ENCODE measurements at regions not wholly inside any gene's neighbourhood (a gene's known extent, or its start where the extent isn't known, plus 50 kb on each side); places are given as distances from the start of the nearest gene placed in this dataset.

- no peaks in the 10 kb centered on the region for H3K27me3 ChIP-seq (replicated peaks)
- no peak overlapping the region for H3K27ac ChIP-seq
- no peak for TF ChIP-seq CTCF (IDR thresholded peaks at IDR 0.05; ENCODE audit: low read depth, low read length, missing control alignments)
- in situ Hi-C loops (cut with HindIII; ENCODE audit: low pct_ligation_motif_present, low sequenced_read_pairs): no loop called here
- DNase-seq: no peak
- no peaks in the 10 kb centered on the region for H3K36me3 ChIP-seq (replicated peaks)
- no peak overlapping the region for H3K4me3 ChIP-seq (ENCODE audit: low read depth, low read length)
Observed at GRCh38 chr5:15266229-15266628, 233.8 kb upstream of the FBXL7 start.

DNA sequence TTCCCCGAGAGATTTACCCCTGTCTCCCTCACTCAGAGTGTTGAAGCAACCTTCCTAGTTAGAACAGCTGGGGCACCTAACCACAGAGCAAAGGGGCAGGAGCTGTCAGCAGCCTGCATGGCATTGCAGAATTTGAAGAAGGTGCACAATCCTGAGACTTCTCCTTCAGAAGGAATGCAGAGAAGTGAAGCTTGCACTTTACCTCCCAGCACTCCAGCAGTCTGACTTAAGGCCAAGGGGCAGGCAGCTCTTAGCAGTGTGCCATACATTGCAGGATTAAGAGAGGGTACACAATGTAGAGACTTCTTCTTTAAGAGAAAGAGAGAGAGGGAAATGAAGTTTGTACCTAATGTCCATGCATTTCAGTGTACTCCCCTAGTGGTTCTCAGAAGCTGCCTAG, 236.0 kb upstream of the FBXL7 start:
- no peaks in the 10 kb centered on the region for H3K36me3 ChIP-seq (replicated peaks)
- no peak overlapping the region for H3K27ac ChIP-seq
- DNase-seq: no peak
- no peak for TF ChIP-seq CTCF (IDR thresholded peaks at IDR 0.05; ENCODE audit: low read depth, low read length, missing control alignments)
- H3K27me3 ChIP-seq (replicated peaks): no peaks in the 10 kb centered on the region
- H3K4me3 ChIP-seq (ENCODE audit: low read depth, low read length): no peak overlapping the region
- in situ Hi-C loops (cut with HindIII; ENCODE audit: low pct_ligation_motif_present, low sequenced_read_pairs): no loop called here

DNA sequence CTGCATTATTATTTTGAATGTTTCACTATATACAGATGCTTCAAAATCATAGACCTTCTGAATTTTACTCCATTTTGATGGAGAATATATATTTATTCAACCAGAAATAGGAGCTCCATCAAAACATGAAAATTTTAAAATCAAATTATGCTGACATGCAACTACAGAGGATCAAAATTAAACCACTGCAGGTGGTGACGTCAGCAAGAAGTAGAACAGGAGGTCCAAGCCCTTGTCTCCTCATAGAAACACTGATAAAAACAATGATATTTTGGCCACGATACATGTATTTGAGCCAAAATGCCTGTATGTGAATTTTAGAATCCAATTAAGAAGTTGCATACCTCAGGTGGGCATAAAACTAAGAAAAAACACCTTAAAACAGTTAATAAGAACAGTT, 236.6 kb upstream of the FBXL7 start:
- TF ChIP-seq CTCF (IDR thresholded peaks at IDR 0.05; ENCODE audit: low read depth, low read length, missing control alignments): no peak
- Histone ChIP-seq H3K36me3 (replicated peaks) (no peaks in the 10 kb centered on the region), H3K4me3 (ENCODE audit: low read depth, low read length) (no peak overlapping the region), H3K27me3 (replicated peaks) (no peaks in the 10 kb centered on the region), H3K27ac (no peak overlapping the region)
- DNase-seq: no peak
- in situ Hi-C loops (cut with HindIII; ENCODE audit: low pct_ligation_motif_present, low sequenced_read_pairs): no loop called here

DNA sequence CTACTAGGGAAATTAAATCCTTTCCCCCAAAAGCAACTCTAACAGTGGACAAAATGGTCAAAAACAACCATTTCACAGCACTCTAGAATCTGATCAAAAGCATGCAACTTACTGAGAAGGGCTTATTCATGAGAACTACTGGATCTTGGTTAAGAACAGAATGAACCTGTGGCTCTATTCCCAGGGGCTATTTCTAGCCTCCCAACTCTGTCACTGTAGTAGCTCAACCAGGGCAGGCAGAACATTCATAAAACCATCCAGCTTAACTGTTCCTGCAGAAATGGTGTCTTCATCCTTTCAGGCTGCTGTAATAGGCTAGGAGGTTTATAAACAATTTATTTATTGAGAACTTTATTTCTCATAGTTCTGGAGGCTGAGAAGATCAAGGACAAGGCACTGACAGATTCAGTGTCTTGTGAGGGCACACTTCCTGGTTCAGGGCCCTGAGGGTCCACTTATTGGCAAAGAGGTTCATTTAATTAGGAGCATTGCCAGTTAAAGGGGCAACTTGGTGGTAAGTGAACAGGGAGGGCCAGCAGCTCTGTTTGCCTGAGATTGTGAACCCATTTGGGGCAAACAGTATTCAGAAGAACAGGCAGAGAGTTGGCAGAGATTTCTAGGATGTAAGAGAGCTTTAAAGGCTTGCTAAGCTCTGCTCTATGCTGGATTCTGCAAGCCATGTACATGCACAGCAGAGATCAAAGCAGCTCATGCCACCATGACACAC, 238.5 kb upstream of the FBXL7 start:
- Histone ChIP-seq H3K36me3 (replicated peaks) (no peaks in the 10 kb centered on the region), H3K27me3 (replicated peaks) (no peaks in the 10 kb centered on the region), H3K4me3 (ENCODE audit: low read depth, low read length) (no peak overlapping the region), H3K27ac (no peak overlapping the region)
- DNase-seq: no peak
- in situ Hi-C loops (cut with HindIII; ENCODE audit: low pct_ligation_motif_present, low sequenced_read_pairs): no loop called here
- no peak for TF ChIP-seq CTCF (IDR thresholded peaks at IDR 0.05; ENCODE audit: low read depth, low read length, missing control alignments)

GRCh38 chr5:15260356-15261268, 239.4 kb upstream of the FBXL7 start:
- in situ Hi-C loops (cut with HindIII; ENCODE audit: low pct_ligation_motif_present, low sequenced_read_pairs): no loop called here

More at GRCh38 chr5:15260356-15261268, 239.4 kb upstream of the FBXL7 start:
- Histone ChIP-seq H3K36me3 (replicated peaks) (no peaks in the 10 kb centered on the region), H3K4me3 (ENCODE audit: low read depth, low read length) (no peak overlapping the region), H3K27ac (no peak overlapping the region), H3K27me3 (replicated peaks) (no peaks in the 10 kb centered on the region)
- DNase-seq: no peak
- TF ChIP-seq CTCF (IDR thresholded peaks at IDR 0.05; ENCODE audit: low read depth, low read length, missing control alignments): no peak

Data from brain microvascular endothelial cell (primary cell).